Immature natural killer cell (primary cell): ENCODE measurements at regions not wholly inside any gene's neighbourhood (a gene's known extent, or its start where the extent isn't known, plus 50 kb on each side); places are given as distances from the start of the nearest gene placed in this dataset.

ENCODE experiments used
- DNase-seq, 3 donors: peaks; one replicate each; pipeline ENCODE4 v3.0.0; 2022; ENCODE audit warnings: mixed read lengths in 1 of 3
- H3K27ac Mint-ChIP-seq, 6 donors: one replicate each; pipeline ENCODE4 v1.8.0; 2020; ENCODE audit warnings: mixed read lengths in 6 of 6, mild to moderate bottlenecking in 5 of 6, inconsistent platforms in 4 of 6, moderate library complexity in 3 of 6
- H3K27me3 Mint-ChIP-seq, 3 donors: one replicate each; pipeline ENCODE4 v1.8.0; 2020 to 2021; ENCODE audit warnings: low read depth in 3 of 3, mild to moderate bottlenecking in 3 of 3, mixed read lengths in 3 of 3, moderate library complexity in 3 of 3, inconsistent platforms in 1 of 3
- H3K36me3 Mint-ChIP-seq, 3 donors: one replicate each; pipeline ENCODE4 v1.8.0; 2020; ENCODE audit warnings: mixed read lengths in 3 of 3, inconsistent platforms in 2 of 3, mild to moderate bottlenecking in 2 of 3
- H3K4me1 Mint-ChIP-seq, 2 donors: one replicate each; pipeline ENCODE4 v1.8.0; 2020; ENCODE audit warnings: inconsistent platforms in 2 of 2, mild to moderate bottlenecking in 2 of 2, mixed read lengths in 2 of 2, moderate library complexity in 1 of 2
- H3K4me3 Mint-ChIP-seq, 5 donors: one replicate each; pipeline ENCODE4 v1.8.0; 2020; ENCODE audit warnings: mild to moderate bottlenecking in 5 of 5, mixed read lengths in 5 of 5, inconsistent platforms in 3 of 5, moderate library complexity in 3 of 5
- H3K9me3 Mint-ChIP-seq, 6 donors: one replicate each; pipeline ENCODE4 v1.8.0; 2020; ENCODE audit warnings: mild to moderate bottlenecking in 6 of 6, mixed read lengths in 6 of 6, inconsistent platforms in 4 of 6, moderate library complexity in 3 of 6

DNA sequence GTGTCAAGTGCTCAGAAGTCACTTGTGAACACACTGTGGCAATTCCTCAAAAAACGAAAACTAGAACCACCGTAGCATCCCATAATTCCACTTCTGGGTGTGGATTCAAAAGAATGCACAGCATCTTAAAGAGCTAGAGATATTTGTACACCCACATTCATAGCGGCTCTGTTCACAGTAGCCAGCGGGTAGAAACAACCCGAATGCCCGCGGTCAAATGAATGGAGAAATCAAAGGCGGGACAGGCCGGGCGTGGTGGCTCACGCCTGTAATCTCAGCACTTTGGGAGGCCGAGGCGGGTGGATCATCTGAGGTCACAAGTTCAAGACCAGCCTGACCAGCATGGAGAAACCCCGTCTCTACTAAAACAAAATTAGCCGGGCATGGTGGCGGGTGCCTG is 337.5 kb downstream of the SEC14L1 start:
- H3K9me3 Mint-ChIP-seq = no peaks in the 10 kb centered on the region
- no peak for DNase-seq
- H3K27me3 Mint-ChIP-seq = peaks cover 7 to 14% (median 7%) of the 10 kb centered on the region in 3 donors
- H3K36me3 Mint-ChIP-seq = peaks cover 0 to 9% (median 0%) of the 10 kb centered on the region in 3 donors
- peak overlapping the region in 1 of 5 donors; percentile 45 for H3K4me3 Mint-ChIP-seq
- H3K4me1 Mint-ChIP-seq = peaks cover 68 to 76% of the 10 kb centered on the region in 2 donors
- H3K27ac Mint-ChIP-seq = no peak overlapping the region

DNA sequence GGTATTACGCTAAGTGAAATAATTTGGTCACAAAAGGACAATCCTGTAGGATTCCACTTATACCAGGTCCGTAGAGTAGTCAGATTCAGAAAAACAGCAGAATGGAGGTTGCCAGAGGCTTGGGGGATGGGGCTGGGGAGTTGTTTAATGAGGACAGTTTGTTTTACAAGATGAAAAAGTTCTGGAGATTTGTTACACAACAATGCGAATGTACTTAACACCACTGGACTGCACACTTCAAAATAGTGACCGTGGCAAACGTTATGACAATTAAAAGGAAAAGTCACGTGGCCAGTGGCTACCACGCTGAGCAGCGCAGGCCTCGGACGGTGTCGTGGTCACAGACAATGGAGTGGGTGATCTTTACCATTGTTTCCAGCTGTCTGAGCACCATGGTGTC is 338.1 kb downstream of the SEC14L1 start:
- peak overlapping the region in 3 of 6 donors; percentile 22 to 51 (median 40) for H3K27ac Mint-ChIP-seq
- peaks cover 62 to 71% of the 10 kb centered on the region in 2 donors for H3K4me1 Mint-ChIP-seq
- H3K36me3 Mint-ChIP-seq = peaks cover 0 to 10% (median 0%) of the 10 kb centered on the region in 3 donors
- H3K27me3 Mint-ChIP-seq = peaks cover 6 to 17% (median 7%) of the 10 kb centered on the region in 3 donors
- H3K4me3 Mint-ChIP-seq = peak overlapping the region in 1 of 5 donors; percentile 20
- no peaks in the 10 kb centered on the region for H3K9me3 Mint-ChIP-seq
- DNase-seq = no peak

- no peak overlapping the region for H3K4me3 Mint-ChIP-seq
- DNase-seq = no peak
- peaks cover 0 to 10% (median 0%) of the 10 kb centered on the region in 3 donors for H3K36me3 Mint-ChIP-seq
- peaks cover 55 to 64% of the 10 kb centered on the region in 2 donors for H3K4me1 Mint-ChIP-seq
- H3K27me3 Mint-ChIP-seq = peaks cover 6 to 17% (median 7%) of the 10 kb centered on the region in 3 donors
- H3K9me3 Mint-ChIP-seq = no peaks in the 10 kb centered on the region
- peak overlapping the region in 1 of 6 donors; percentile 51 for H3K27ac Mint-ChIP-seq
These were observed 338.8 kb downstream of the SEC14L1 start for GRCh38 chr17:77479372-77480198.

- Mint-ChIP-seq H3K4me1 (peaks cover 49 to 59% of the 10 kb centered on the region in 2 donors), H3K36me3 (peaks cover 0 to 8% (median 0%) of the 10 kb centered on the region in 3 donors), H3K4me3 (no peak overlapping the region), H3K27me3 (peaks cover 3 to 14% (median 4%) of the 10 kb centered on the region in 3 donors), H3K27ac (no peak overlapping the region), H3K9me3 (no peaks in the 10 kb centered on the region)
- no peak for DNase-seq
These were observed 339.4 kb downstream of the SEC14L1 start for GRCh38 chr17:77480199-77480508.

DNA sequence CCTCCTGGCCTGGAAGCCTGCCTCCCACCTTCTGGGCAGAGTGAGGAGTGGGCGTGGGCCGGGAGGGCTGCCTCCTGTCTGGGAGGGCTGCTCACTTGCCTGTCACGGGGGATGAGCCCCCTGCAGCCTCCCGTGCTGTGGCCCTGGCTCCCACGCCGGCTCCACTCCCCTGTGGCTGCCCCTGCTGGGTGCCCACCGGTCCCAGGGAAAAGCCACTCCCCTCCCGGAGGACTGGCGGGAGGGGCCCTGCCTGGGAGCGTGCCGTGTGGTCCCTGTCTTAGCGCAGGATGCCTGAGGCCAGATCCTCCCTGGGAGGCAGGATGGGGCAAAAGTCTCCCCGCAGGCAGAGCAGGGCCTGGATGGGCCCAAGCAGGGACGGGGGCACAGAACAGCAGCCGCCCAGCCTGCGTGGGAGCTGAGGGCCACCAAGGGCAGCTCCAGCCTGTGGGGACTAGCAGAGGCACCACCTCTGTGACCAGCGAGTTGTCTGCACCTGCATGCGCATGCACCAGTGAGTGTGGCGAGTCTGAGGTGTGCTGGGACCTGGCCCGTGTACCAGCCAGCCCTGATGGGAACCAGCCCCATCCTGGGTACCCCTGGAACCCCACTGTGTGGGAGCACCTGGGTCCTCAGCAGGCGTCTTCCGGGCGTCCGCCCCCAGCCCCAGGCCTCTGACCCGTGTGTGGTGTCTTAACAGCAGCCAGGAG is 339.9 kb downstream of the SEC14L1 start:
- Mint-ChIP-seq H3K4me1 (peaks cover 44 to 54% of the 10 kb centered on the region in 2 donors), H3K27ac (no peak overlapping the region), H3K9me3 (no peaks in the 10 kb centered on the region), H3K27me3 (peaks cover 0 to 14% (median 4%) of the 10 kb centered on the region in 3 donors), H3K4me3 (no peak overlapping the region), H3K36me3 (peaks cover 0 to 7% (median 0%) of the 10 kb centered on the region in 3 donors)
- no peak for DNase-seq

- Mint-ChIP-seq H3K4me1 (peaks cover 40 to 51% of the 10 kb centered on the region in 2 donors), H3K4me3 (no peak overlapping the region), H3K36me3 (peaks cover 5 to 13% (median 5%) of the 10 kb centered on the region in 3 donors), H3K27me3 (peaks cover 4 to 21% (median 6%) of the 10 kb centered on the region in 3 donors), H3K27ac (peak overlapping the region in 4 of 6 donors; percentile 21 to 82 (median 36)), H3K9me3 (no peaks in the 10 kb centered on the region)
- DNase-seq = no peak
These were observed 341.0 kb downstream of the SEC14L1 start for GRCh38 chr17:77481476-77482374.

DNA sequence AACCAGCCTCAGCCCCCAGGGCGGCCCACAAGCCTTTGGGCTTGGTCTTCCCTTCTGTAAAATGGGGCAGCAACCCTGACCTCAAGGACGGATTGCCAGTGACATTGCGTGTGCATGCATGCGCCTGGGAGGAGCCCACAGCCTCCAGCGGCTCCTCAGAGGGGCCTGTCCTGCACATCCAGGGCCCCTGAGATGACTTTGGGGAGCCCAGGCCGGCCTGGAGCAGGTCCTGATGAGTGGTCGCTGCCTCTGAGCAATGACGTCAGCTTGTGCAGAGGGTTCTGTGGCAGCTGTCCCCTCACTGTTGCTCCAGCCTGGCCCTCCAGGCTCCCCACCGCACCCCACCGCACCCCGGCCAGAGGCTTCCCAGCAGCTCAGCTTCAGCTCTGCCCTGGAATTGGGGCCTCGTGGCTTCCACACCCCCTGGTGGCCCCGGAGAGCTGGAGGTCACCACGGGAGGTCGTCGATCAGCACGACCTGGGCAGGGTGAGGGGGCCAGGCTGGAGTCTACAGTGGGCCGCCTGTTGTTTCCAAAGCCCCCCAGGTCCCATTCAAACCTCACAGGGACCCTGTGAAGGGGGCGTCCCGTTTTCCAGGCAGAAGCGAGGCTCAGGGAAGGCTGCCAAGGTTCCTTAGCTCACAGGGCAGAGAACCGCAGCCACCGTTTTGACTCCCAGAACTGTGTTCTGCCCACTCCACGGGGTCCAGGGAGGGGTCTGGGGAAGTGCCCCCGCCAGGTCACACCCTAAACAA is 341.8 kb downstream of the SEC14L1 start:
- DNase-seq = no peak
- Mint-ChIP-seq H3K36me3 (peaks cover 5 to 13% (median 5%) of the 10 kb centered on the region in 3 donors), H3K27me3 (peaks cover 4 to 23% (median 6%) of the 10 kb centered on the region in 3 donors), H3K9me3 (no peaks in the 10 kb centered on the region), H3K4me3 (no peak overlapping the region), H3K27ac (no peak overlapping the region), H3K4me1 (peaks cover 33 to 43% of the 10 kb centered on the region in 2 donors)

DNA sequence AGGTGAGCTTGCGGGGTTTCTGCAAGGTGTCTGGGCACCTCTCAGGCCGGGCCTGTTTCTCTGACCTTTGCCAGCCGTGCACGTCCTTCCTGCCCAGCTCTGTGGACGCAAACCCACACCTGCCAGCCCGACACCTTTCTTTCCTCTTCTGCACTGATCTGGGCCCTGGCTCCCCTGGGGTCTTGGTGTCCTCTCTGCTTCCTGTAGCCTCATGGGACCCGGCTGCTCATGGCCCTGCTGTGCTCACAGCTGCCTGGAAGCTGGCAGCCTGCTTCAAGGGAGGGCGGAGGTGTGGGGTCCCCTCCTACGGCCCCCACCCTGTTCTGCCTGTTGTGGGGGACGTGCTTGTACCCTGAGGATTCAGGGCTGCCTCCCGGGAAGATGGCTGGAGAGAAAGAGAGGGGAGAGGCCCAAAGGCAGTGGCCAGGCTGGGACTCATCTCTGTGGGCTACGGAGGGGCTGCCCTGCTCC is 342.4 kb downstream of the SEC14L1 start:
- no peaks in the 10 kb centered on the region for H3K9me3 Mint-ChIP-seq
- DNase-seq = no peak
- H3K4me3 Mint-ChIP-seq = no peak overlapping the region
- peaks cover 27 to 39% of the 10 kb centered on the region in 2 donors for H3K4me1 Mint-ChIP-seq
- peaks cover 4 to 24% (median 6%) of the 10 kb centered on the region in 3 donors for H3K27me3 Mint-ChIP-seq
- H3K36me3 Mint-ChIP-seq = peaks cover 5 to 13% (median 5%) of the 10 kb centered on the region in 3 donors
- peak overlapping the region in 3 of 6 donors; percentile 5 to 67 (median 28) for H3K27ac Mint-ChIP-seq

DNA sequence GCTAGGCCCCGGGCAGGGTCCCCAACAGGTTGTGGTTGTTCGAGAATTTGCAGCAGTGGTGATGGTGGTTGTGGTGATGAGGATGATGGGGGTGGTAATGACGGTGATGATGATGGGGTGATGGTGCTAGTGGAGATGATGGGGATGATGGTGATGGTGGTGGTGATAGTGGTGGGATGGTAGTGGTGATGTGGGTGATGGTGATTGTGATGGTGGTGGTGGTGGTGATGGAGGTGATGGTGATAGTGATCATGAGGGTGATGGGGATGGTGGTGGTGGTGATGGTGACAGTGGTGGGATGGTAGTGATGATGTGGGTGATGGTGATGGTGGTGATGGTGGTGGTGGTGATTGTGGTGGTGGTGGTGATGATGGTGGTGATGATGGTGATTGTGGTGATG is 343.3 kb downstream of the SEC14L1 start:
- H3K4me3 Mint-ChIP-seq = no peak overlapping the region
- H3K9me3 Mint-ChIP-seq = no peaks in the 10 kb centered on the region

DNA sequence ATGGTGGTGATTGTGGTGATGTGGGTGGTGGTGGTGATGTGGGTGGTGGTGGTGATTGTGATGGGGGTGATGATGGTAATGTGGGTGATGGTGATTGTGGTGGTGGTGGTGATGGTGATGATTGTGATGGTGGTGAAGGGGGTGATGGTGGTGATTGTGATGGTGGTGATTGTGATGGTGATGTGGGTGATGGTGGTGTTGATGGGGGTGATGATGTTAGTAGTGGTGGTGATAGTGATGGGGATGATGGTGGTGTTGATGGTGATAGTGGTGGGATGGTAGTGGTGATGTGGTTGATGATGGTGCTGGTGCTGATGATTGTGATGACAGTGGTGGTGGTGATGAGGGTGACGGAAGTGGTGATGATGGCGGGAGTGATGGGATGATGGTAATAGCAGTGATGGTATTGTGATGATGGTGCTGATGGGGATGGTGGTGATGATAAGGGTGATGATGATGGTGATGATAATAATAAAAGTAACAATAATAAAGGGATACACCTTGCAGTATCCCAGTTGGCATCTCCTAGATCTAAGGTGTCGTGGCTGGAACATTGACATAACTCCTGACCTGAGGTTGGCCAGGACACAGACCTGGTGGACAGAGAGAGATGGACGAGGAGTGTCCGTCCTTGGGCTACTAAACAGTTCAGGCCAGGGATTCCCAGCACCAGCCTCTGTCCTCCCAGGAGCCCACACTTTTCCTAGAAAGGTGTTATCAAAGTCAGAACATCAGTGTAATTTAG is 344.5 kb downstream of the SEC14L1 start:
- DNase-seq = peak; percentile 73 to 78 (median 78)
- H3K9me3 Mint-ChIP-seq = no peaks in the 10 kb centered on the region

More for the DNA sequence above, 343.3 kb downstream of the SEC14L1 start:
- Mint-ChIP-seq H3K27me3 (peaks cover 4 to 24% (median 6%) of the 10 kb centered on the region in 3 donors), H3K27ac (no peak overlapping the region), H3K36me3 (peaks cover 5 to 13% (median 5%) of the 10 kb centered on the region in 3 donors), H3K4me1 (peaks cover 17 to 30% of the 10 kb centered on the region in 2 donors)
- DNase-seq = peak; percentile 47 to 60 (median 57)

DNA sequence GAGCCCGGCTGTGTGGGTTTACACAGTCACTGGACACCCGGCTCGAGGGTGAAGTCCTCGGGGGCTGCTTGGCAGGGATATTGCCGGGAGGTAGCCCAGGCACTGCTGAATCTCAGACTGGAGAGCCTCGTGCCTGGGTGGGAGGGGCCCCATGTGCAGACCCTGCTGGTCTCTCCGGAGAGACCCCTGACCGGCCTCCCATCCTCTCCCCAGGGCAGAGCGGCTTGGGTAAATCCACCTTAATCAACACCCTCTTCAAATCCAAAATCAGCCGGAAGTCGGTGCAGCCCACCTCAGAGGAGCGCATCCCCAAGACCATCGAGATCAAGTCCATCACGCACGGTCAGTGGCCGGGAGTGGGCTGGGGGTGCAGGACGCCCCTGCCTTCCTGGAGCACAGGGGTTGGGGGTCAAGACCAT is 346.5 kb downstream of the SEC14L1 start:
- DNase-seq = no peak
- Mint-ChIP-seq H3K4me3 (no peak overlapping the region), H3K9me3 (no peaks in the 10 kb centered on the region), H3K27ac (peak overlapping the region in 1 of 6 donors; percentile 7), H3K27me3 (peaks cover 4 to 22% (median 8%) of the 10 kb centered on the region in 3 donors), H3K36me3 (peaks cover 5 to 10% (median 5%) of the 10 kb centered on the region in 3 donors), H3K4me1 (peaks cover 8 to 17% of the 10 kb centered on the region in 2 donors)

More for the DNA sequence above, 344.5 kb downstream of the SEC14L1 start:
- Mint-ChIP-seq H3K4me1 (peaks cover 14 to 23% of the 10 kb centered on the region in 2 donors), H3K27ac (no peak overlapping the region), H3K4me3 (no peak overlapping the region), H3K27me3 (peaks cover 4 to 25% (median 6%) of the 10 kb centered on the region in 3 donors), H3K36me3 (peaks cover 5 to 13% (median 5%) of the 10 kb centered on the region in 3 donors)
